HG03045 (cell line): ENCODE measurements at regions not wholly inside any gene's neighbourhood (a gene's known extent, or its start where the extent isn't known, plus 50 kb on each side); places are given as distances from the start of the nearest gene placed in this dataset.
"Not testable (repeated sequence)": the region's sequence is repeated elsewhere in the genome, so short reads cannot be mapped to it uniquely, and the experiment has no call there.

Experiments
- ATAC-seq: cut with Tn5 transposase; IDR thresholded peaks from one replicate; pipeline ENCODE4 v1.9.1; 2021; ENCODE audit warnings: mild to moderate bottlenecking, moderate library complexity; ENCODE audit not compliant: unreplicated experiment

DNA sequence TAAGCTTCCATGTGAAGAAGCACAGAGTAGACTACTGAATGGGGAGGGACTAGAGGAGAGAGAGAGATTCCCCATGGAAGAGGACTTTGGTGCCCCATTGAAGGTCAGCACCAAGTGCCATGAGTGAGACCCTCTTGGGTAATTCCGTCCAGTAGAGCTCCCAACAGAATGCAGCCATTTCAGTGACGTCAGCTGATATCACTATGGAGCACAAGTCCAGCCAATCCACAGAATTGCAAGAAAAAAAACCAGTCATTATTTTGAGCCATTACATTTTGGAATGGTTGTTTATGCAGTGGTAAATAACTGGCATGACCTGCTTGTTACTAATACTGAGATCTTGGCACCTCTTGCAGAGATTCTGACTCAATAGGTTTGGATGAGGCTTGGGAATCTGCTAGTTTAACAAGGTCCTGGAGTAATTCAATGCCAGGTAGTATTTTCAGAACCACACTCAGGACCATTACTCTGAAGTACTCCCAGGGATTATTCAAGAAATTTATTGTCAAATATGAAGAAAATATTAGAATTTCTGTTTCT is 52.6 kb upstream of the SP8 start:
- no peak for ATAC-seq

DNA sequence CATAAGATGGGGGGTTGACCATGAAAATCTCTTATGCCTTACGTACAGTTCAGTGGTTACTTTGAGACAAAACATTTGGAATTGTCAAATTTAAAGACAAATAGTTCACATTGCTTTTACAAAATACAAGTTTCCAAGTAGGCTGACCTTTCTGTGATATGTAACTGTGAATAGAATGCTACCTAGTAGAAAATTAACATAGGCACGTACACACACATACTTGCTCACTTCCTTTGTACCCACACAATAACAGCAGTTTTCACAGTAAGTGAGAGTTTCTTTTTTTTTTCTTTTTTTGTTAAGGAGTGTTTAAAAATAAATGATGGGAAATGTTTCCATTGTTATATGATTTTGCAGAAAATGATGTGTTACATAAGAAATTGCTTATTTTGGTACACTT is 53.3 kb upstream of the SP8 start:
- no peak for ATAC-seq

DNA sequence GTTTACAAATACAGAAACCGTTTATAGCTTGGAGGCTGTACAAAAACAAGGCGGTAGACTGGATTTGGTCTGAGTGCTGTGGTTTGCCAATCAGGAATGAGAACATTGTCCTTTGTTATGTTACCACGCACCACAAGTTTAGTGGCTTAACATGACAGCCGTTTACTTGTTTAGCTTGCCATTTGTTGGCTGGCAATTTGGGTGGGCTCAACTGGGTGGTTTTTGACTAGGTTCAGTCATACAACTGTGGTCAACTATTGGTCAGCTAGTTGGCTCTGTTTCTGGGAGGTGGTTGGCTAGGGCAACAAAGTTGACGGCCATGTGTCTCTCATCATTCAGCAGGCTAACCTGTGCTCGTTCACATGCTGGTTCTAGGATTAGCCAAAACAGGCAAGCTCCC is 60.1 kb upstream of the SP8 start:
- ATAC-seq: no peak

DNA sequence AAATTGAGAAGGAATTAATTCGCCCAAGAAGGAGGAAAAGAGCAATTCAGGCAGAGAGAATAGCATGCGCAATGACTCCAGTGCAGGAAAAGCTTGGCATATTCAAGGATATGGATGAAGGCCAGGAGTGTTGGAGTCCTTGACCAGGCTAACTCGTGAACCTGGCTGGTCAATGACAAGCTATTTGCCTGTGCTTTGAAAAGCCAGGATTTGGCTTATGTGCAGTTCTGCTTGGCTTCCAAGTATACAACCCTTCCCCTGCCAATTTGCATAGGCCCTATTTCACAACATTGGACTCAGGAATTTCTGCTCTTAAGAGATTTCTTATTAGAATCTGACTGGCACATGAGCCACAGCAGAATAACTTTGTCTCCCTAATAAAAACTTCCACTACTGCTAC is 72.3 kb upstream of the SP8 start:
- no peak for ATAC-seq

DNA sequence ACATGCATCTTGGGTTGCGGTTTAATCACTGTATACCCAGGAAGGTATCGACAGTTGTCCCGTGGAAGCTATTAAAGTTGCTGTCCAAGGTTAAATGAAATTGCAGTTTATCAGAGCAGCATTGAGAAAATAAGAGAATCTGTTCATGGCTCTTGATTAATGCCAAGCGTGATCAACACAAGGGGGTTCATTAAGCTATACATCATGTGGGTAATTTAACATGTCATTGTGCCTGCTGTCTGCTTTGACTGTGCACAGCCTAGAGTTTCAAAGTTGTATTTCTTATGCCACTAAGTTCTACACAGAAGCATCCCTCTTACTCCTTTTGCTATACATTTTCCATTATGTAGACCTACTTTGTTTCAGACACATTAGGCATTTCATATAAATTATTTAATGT is 74.8 kb upstream of the SP8 start:
- no peak for ATAC-seq

DNA sequence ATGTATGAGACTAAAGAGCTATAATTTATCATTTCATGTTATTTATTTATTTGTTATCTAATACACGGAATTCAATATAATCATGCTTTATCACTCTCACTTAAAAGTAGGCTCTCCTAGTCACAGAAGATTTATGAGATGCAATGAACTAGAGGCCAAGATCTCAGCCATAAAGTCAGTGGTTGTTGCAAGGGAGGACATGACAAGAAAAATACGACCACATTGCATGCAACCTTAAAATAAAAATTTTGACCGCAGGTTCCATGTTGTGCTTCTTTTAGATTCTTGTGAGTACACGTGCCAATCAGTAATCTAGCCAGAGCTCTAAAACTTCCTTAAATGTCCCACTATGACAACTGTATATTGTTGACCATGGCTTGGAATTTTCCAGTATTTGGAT is 75.9 kb upstream of the SP8 start:
- no peak for ATAC-seq

DNA sequence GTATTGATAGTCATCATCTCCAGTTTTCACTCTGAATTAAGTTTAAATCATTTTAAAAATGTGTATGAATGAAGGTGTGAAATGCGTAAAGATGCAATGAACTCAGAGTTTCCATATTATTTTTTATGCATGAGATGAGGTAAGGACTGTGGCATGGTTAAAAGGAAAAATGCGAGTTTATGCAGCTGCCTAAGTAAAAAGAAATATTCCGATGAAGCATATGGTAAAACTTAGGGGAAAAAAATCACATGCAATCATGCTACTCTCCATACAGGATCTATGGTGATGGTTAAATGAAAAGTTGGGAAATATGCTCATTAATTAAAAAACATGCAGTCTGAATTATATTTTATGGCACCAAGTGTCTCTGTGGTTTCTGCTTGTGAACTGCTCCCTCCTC is 77.5 kb upstream of the SP8 start:
- ATAC-seq: no peak

DNA sequence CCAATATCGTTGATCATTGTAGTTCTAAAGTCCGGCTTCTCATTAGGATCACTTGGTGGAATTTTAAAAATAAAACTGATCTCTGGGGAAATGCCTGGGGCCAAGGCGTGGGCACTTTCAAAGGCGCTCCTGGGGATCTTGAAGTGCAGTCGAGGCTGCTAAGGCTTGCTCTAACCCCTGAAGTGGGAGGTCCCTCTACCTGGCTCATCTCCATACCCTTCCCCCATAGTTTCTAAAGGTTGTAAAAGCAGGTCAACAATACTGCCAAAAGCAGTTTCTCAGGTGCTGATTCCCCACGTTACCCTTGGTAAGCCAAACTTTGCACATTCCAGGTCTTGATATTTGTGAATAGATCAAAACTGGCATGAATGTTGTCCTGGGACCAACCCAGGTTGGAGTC is 79.0 kb upstream of the SP8 start:
- ATAC-seq: no peak

DNA sequence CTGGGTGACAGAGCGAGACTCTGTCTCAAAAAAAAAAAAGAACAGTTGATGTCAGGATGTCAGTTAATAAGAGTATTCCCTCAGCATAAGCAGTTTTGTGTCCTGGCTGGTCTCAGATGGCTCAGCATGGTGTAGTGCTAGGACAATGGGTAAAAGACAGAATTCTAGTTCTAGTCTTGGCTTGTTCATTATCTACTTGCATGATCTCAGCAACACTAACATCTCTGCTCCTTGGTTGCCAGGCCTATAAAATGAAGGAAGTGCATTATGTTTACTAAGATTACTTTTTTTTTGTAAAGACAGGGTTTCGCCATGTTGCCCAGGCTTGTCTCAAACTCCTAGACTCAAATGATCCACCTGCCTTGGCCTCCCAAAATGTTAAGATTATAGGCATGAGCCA is 84.3 kb upstream of the SP8 start:
- ATAC-seq: no peak

DNA sequence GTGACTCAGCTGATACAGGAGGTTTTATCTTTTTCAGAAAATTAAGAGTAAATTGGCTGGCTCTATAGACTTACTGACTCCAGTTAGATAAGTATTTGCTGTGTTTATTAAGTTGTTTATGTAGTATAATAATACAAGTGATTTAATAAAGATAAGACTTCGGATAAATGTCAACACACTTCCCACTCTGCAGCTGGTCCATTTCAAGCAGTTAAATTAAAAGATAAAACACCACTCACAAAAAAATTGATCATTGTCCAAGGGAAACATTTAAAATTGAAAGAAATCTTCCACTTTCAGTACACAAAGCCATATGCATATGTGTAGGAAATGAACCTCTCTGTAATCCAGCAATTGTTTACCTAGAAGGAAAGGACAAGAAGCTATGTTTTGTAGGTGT is 106.1 kb upstream of the SP8 start:
- no peak for ATAC-seq

DNA sequence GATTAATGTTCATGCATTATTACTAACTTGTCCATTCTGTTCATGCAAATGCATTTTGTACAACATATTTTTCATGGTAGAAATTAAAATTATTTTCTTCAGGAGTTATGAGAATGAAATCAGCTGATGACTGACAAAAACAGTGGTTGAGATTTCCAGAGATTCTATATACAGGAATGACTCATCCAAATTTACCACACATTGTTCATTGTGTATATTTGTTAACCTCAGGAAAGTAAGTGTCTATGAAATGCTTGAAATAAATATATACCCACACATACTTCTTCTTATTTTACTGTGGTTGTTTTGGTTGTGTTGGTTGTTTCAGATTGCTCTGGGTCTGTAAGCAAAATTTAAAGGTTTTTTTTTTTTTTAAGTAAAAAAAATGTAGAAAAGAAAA is 108.1 kb upstream of the SP8 start:
- no peak for ATAC-seq

DNA sequence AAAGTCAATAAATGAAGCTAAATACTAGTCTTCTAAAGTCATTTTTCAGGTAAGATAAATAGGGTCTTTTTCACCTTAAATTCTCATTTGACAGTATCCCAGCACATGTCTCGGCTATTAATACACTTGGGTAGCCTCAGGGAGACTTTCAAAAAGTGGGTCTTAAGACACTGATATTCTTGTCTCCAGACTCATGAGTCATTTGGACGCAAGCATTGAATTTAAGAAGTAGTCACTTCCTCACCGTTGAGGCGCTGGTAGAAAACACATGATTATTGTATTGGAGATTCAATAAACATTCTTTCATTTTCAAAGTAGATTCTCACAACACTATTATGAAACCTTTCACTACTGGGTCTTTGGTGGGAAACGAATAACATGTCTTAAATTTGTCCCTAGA is 108.9 kb upstream of the SP8 start:
- ATAC-seq: no peak

DNA sequence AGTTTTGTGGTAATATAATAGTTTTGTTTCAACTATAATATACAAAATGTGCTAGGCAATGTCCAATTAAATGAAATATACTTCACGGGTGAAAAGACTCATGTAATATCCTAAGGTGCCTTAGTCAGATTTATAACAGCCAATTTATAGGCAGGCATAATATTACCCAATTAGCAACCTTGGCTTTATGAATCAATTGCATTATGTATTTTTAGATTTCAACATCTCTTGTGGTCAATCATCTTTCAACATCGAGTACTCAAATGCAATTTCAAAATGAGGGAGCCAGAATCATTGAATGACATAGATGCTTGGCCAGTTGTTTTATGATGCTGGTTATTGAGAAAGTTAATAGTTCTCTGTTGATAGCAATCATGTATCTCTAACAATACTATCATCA is 110.3 kb upstream of the SP8 start:
- ATAC-seq: no peak

DNA sequence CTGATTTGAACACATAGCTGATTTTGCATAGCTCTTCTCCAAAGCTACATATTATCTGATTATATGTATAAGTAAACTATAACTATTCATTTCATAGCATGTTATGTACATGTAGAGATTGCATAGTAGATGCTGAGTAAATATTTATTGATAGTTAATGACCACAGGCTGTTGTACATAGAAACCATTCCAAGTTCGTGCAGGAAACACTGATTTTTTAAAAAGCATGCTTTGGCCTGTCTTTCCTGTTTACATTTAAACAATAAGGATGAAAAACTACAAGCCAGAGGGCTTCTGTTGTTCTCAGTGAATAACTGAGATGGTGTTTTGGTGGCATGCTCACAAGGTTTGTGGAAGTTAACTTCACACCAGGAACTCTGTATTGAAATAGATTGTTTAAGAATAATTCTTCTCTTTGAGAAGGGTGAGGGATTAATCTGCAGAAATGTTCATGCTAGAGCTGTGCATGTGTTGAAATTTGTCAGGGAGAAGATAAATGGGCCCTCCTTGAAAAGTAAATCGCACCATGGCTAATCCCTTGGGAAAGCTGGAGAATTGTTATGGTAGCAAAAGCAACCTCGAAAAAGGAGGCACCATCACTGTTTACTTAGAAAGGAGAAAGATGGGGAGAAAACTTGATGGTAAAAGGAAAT is 120.2 kb upstream of the SP8 start:
- no peak for ATAC-seq

DNA sequence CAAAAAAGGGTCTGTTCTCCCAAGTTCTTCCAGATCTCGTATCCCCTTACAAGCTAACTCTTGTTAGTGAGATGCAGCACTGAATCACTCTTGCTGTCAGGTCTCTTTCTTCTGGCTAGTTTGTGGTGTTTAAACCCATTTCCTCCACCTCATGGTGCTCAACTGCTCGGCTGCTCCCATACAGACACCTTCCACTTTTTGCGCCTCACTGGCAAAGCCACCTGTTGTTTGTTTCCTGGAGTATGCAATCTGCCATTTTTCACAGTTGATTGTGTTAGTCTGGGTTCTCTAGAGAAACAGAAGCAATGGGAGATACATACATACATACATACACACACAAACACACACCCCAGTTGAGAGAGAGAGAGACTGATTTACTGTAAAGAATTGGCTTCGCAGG is 124.4 kb upstream of the SP8 start:
- no peak for ATAC-seq

DNA sequence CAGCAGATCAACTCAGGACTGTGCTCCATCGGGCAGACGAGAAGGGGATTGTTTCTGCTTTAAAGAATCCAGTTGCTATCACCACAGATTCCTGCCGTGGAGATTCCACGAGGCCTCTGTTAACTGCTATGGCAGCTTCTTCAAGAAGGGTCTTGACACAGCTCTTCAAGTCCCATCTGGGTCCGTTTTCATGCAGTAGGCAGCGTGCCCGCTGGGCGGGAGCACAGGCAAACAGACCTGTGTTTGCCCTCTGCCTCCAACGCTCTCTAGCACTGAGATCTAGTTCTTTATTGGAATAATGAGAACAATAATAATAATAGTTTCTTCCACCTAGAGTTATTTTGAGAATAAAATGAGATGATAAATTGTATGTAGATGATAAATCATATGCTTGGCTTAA is 127.2 kb upstream of the SP8 start:
- ATAC-seq: no peak

DNA sequence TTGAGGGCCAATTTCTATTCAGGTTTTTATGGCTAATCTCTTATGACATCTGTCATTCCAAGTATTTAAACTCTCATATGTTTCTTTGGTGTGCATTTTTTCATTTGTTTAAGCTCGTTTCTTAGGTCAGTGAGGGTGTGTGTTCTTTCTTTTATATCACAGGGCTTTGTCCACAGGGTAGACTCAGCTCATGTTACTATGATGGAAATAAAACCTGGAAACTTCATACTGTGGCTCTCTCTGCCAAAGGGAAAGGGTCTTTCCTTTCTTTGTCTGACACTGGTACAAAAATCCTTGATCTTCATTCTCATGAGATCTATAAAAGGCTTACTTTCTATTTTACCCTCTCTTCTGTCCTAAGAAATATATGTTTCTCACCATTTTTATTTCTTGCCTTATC is 129.6 kb upstream of the SP8 start:
- no peak for ATAC-seq

DNA sequence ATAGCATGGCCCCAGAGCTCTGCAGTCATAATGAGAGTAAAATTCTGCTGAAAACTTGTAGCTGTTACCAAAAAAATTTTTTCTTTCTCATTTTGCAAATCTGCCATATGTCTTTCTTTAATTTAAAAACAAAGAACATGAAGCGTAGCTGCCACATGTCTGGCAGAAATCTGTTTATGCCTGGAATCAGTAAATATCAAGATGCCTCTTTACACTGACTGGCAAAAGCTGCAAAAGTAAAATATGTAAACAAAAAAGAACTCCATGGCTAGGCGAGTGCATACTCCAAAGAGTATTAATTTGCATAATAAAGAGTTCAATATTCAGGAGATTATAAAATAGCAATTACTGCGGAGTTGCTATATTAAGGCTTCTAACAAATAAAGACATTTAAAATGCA is 130.9 kb upstream of the SP8 start:
- ATAC-seq: no peak

DNA sequence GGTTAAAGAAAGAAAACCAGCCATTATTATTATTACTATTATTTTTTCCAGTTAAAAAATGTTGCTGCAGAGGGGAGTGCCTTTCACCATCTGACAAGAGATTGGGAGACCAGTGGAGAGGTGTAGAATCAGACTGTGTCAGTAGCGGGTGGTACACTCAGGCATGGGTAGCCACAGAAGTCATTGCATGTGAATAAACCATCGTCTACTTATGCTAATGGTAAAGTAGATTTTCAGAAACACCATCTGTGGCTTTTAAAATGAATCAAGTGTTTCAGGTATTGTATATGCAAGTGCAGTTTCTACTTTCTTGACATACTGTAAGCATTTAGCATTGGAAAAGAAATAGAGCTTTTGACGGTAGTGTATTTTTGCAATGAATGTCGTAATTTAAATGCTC is 131.5 kb upstream of the SP8 start:
- ATAC-seq: no peak

DNA sequence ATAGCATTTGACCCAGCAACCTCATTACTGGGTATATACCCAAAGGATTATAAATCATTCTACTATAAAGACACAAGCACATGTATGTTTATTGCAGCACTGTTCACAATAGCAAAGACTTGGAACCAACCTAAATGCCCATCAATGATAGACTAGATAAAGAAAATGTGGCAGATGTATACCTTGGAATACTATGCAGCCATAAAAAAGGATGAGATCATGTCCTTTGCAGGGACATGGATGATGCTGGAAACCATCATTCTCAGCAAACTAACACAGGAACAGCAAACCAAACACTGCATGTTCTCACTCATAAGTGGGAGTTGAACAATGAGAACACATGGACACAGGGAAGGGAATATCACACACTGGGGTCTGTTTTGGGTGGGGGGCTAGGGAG is 140.5 kb upstream of the SP8 start:
- not testable (repeated sequence) for ATAC-seq

DNA sequence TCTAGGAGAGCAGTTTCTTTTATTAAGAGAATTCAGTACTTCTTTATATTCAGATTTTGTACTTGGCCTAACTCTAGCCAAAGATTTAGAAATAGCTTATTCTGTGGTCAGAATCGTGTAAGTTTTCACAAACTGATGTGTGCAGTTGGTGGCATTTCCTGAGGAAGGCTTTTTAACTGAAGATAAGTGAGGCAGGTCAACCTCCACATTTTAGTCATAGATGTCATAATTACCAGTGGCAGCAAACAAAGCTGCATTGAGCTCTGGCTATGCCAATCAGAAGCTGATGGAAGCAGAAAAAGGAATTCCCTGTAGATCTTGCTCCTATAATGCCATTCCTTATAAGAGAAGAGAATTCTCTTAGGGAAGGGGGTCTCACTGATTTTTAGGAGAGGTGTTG is 141.3 kb upstream of the SP8 start:
- ATAC-seq: no peak

DNA sequence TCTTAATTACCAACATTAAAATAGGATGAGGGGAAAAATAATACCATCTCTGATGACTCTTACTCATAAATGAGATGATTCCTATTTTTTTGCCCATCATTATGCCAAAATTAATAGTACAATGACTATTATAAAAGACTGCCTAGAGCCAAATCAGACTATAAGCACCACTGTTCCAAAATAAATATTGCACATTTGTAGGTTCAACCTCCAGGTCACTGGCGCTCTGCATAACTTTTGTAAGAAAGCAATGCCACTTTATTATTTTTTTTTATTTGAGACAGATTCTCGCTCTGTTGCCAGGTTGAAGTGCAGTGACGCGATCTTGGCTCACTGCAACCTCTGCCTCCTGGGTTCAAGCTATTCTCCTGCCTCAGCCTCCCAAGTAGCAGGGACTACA is 142.5 kb upstream of the SP8 start:
- ATAC-seq: no peak

DNA sequence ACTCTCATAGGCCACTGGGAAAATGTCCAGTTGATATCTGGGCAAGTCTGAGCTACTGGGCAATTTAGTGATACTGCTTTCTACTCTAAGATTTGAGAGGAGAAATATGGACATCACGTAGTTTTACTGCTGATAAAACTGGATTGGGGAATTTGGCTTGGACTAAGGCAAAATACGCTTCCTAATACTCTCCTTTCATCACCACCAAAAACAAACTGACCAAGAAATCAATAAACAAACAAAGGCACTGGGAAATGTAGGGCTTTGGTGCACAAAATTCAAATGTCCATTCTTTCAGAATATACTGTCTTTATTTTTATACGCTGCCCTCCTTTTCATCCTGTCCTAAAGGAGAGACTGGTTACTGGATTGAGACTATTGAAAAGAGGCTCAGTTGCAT is 145.1 kb upstream of the SP8 start:
- no peak for ATAC-seq
